ENCODE measurements at regions not wholly inside any gene's neighbourhood (a gene's known extent, or its start where the extent isn't known, plus 50 kb on each side); places are given as distances from the start of the nearest gene placed in this dataset.

- TF ChIP-seq, protein P1, sequence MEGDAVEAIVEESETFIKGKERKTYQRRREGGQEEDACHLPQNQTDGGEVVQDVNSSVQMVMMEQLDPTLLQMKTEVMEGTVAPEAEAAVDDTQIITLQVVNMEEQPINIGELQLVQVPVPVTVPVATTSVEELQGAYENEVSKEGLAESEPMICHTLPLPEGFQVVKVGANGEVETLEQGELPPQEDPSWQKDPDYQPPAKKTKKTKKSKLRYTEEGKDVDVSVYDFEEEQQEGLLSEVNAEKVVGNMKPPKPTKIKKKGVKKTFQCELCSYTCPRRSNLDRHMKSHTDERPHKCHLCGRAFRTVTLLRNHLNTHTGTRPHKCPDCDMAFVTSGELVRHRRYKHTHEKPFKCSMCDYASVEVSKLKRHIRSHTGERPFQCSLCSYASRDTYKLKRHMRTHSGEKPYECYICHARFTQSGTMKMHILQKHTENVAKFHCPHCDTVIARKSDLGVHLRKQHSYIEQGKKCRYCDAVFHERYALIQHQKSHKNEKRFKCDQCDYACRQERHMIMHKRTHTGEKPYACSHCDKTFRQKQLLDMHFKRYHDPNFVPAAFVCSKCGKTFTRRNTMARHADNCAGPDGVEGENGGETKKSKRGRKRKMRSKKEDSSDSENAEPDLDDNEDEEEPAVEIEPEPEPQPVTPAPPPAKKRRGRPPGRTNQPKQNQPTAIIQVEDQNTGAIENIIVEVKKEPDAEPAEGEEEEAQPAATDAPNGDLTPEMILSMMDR (IDR thresholded peaks at IDR 0.05; ENCODE audit: low read length) = no peak
- no peak for TF ChIP-seq EZH2 (optimal IDR thresholded peaks at IDR 0.05; ENCODE audit: low read depth, low read length)
Measured at GRCh38 chr12:7555752-7556151, 52.2 kb upstream of the CD163 start.
